HG02642 (cell line): ENCODE measurements at regions not wholly inside any gene's neighbourhood (a gene's known extent, or its start where the extent isn't known, plus 50 kb on each side); places are given as distances from the start of the nearest gene placed in this dataset.

ENCODE experiments used
- ATAC-seq: cut with Tn5 transposase; IDR thresholded peaks from one replicate; pipeline ENCODE4 v1.9.1; 2021; ENCODE audit warnings: mild to moderate bottlenecking; ENCODE audit not compliant: unreplicated experiment, poor library complexity

- no peak for ATAC-seq
These were observed 113.1 kb downstream of the C9orf50 start for GRCh38 chr9:129507805-129508204.

- no peak for ATAC-seq
These were observed 114.0 kb downstream of the C9orf50 start for GRCh38 chr9:129506892-129507291.

GRCh38 chr9:129506041-129506440, 114.9 kb downstream of the C9orf50 start:
- ATAC-seq, result no peak

- ATAC-seq, result no peak
These were observed 115.5 kb downstream of the C9orf50 start for GRCh38 chr9:129505270-129505902.

- no peak for ATAC-seq
These were observed 116.5 kb downstream of the C9orf50 start for GRCh38 chr9:129504404-129504803.

- ATAC-seq, result no peak
These were observed 119.1 kb downstream of the C9orf50 start for GRCh38 chr9:129501771-129502319.

GRCh38 chr9:129500863-129501770, 119.8 kb downstream of the C9orf50 start:
- no peak for ATAC-seq

GRCh38 chr9:129500161-129500862, 120.6 kb downstream of the C9orf50 start:
- no peak for ATAC-seq

- ATAC-seq, result no peak
These were observed 122.2 kb downstream of the C9orf50 start for GRCh38 chr9:129498451-129499384.

- ATAC-seq, result no peak
These were observed 123.0 kb downstream of the C9orf50 start for GRCh38 chr9:129497813-129498450.

GRCh38 chr9:129497005-129497812, 123.7 kb downstream of the C9orf50 start:
- ATAC-seq, result no peak

- no peak for ATAC-seq
These were observed 124.4 kb downstream of the C9orf50 start for GRCh38 chr9:129496473-129497004.

- ATAC-seq, result no peak
These were observed 125.1 kb downstream of the C9orf50 start for GRCh38 chr9:129495620-129496472.

GRCh38 chr9:129494113-129494789, 126.7 kb downstream of the C9orf50 start:
- no peak for ATAC-seq

- no peak for ATAC-seq
These were observed 127.2 kb downstream of the C9orf50 start for GRCh38 chr9:129493706-129494047.

- ATAC-seq, result no peak
These were observed 127.7 kb downstream of the C9orf50 start for GRCh38 chr9:129493002-129493705.
